GM21529 (cell line): ENCODE measurements at regions not wholly inside any gene's neighbourhood (a gene's known extent, or its start where the extent isn't known, plus 50 kb on each side); places are given as distances from the start of the nearest gene placed in this dataset.
A peak's percentile ranks its signal among the peaks of the same experiment; 100 is the strongest.

ENCODE experiments used
- ATAC-seq: cut with Tn5 transposase; IDR thresholded peaks from one replicate; pipeline ENCODE4 v1.9.1; 2021; ENCODE audit not compliant: unreplicated experiment

DNA sequence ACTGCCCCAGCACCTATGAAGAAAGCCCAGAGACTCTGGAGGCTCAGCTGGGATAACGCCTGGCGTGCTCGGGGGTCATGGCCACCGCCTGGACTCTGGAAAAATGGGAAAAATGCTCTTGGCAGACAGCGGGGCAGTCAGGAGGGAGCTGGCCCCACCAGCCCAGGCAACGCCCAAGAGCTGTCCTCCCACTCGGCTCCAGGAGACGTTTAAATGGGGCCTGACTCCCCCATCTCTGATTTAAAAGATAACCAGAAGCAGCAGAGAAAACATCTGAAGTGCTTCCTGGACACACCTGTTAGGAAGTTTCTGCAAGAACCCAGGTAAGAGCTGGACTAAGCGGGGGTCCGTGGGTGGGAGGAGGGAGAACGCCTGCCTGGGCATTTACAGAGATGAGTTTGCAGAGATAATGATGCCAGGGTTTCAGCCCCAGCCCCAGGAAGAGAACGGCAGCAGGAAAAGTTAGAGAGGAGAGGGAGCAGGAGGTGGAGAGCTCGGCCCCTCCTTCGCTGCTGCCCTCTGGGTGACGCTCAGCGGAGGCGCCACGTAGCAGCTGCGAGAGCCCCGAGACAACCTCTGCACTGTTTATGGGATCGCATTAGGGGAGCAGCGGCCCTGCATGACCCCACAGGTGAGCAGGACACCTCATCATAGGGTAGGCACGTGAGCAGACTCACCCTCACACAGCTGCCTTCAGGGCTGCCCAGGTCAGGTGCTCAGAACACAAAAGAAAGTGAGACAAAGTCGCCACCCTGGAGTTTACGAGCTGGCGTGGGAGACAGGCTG, 83.5 kb upstream of the INSIG1 start:
- no peak for ATAC-seq

DNA sequence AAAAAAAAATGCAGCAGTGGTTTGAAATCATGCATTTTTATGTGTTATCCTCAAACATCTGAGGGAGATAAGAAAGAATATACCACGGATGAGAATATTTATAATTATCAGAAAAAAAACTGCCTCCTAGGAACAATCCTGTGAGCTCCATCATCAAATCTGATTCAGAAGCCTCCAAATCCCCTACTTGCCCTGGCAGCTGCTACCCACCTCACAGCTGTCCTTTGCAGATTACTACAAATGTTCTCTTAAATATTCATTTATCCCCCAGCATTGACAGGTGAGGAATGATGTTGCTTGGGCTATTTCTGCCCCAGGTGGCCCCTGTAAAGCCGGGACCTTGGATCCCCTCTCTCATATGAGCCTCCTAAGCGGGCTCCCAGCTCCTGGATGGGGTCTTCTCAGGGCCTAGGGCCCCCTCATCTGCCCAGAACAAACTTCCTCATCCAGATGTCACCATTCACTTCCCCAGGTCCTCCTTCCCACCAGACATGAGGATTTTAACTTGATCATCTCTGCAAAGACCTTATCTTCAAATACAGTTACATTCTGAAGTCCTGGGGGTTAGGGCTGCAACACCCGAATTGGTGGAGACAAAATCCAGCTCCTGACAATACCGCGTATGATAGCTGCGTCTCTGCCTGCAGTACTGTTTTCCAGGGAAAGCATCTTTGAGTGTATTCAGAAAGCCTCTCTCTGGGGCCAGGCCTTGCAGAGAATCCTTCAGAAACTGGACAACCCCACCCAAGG, 81.9 kb upstream of the INSIG1 start:
- no peak for ATAC-seq

DNA sequence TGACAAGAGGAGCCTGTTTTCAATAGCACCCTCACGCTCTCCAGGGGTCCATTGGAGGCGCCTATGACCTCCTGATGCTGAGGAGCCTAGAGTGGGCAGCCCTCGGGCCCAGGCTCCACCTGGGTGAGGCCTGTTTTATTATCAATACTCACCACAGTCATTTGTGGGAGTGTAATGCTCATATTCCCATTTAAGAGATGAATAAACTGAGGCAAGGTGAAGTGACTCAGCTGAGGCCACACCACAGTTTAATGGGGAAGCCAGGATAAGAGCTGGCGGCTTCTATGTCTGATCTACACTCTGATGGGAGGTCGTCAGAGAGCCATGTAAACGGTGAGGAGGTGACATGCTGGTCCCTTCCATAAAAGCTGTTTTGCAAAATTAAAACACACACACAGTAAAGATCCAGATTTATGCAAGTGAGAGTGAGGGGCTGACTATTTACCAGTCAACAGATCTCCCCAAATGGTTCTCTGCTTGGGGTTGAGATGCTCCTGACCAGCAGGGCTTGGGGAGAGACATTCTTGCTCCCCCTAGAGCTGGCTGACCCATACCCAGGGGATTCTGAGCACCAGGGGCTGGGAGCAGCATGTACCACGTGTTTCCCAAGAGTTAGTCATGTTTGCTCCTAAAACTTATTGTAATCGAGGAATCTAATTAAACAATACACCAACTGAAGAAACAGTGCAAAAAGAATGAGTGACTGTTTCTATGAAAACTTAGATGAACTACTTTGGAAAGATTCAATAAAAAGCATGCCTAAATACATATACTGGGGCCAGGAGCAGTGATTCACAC, 81.0 kb upstream of the INSIG1 start:
- no peak for ATAC-seq

DNA sequence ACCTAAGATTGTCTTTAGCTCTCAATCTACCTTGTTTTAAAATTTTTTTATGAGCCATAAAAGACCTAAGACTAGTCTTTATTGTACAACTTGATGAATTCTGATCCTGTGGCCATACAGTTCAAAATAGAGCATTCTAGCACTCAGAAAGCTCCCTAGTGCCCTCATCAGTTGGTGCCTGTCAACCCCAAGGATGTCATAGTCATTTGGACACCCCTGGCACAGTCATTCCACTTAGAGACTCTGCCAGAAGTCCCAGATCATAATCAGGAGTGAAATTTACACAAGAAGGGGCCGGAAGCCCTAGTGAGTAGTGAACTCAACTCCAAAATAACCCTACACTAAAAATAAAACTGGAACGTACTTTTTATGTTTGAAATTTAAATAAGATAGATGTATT, 80.0 kb upstream of the INSIG1 start:
- ATAC-seq, result peak; percentile 61

DNA sequence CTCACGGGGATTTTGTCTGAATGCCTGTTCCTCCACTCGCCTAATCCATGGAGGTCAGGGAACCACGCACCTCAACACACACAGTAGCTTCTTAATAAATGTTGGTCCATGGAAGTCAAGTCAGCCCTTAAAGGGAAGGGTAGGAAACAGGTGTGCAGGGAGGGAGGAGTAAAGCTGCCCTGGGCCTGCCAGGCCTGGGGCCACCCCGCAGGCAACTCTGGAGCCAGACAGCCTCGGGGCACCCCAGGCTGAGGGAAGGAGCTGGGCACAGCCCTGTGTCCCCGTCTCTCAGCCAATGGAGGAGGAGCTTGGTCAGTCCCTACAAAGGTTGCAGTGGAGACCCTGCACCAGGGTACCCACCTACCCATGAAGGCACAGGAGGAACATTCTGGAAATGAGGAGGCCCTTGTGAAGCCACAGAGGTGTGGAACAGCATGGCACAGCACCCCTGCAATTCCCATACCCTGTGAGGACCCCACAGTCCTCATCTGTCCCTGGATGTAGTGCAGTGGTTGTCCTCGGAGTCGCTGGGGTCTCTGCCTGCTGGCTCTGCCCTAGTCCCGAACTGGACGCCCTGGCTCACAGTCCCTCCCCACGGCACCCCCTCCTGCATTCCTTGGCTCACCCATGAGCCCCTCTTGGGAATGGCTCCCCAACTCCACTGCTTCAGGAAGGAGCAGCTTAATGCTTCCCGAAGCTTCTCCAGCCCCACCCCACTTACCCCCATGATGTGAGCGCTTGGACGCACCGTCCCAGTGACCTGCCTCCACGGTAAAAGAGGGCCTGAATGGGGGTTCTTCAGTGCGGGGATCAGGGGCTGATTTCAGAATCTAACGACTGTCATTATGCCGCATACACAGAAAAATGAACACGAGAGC, 79.2 kb upstream of the INSIG1 start:
- no peak for ATAC-seq

DNA sequence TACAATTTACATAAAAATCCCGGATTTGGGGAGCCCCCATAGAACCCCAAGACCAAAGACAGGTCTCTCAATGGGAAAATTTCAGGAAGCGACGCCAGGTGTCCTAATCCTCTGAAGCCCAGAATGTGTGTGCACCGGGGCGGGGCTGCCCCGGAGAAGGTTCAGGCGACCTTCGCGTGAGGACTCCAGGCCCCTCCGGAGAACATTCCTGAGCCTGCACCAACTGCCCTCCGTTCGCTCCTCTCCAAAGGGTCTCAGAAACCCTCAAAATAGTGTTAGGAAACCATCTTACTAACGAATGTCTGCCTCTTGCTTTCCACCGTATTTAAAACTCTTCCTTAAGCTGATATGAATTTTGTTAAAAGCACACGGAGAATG, 78.5 kb upstream of the INSIG1 start:
- ATAC-seq, result no peak

DNA sequence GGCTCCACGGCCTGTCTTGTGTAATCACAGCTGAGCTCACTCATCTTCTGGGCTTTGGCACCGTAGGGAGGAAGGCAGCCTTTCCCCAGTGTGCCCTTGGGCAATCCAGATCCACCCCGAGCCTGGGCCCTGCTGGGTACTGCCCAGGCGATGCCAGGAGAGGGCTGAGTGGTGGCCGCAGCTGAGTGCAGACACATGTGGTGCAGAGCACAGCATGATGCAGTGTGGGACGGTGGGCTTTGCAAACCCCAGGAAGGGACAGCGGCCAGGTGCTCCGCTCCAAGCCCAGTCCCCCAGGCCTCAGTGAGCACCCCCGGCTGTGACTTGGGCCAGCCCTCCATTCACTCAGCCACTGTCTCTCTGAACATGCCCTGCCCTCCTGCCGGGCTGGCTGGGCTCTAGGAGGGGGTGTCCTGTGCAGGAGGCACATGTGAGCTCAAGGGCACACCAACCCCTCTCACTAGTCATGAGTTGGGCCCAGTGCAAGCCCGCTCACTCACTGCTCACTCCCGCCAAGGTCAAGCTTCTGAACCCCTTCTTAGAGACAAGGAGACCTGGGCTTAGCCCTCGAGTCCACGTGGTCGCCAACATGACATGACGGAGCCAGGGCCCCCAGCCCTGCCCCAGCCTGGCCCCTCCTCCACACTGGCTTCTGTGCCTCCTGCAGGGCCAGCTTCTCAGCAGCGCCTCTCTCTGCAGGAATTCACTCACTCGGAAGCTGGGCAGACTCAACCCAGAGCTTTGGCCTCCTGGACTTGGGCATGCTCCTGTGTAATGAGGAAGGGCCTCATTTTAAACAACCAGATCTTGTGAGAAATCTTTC, 77.5 kb upstream of the INSIG1 start:
- ATAC-seq, result no peak

DNA sequence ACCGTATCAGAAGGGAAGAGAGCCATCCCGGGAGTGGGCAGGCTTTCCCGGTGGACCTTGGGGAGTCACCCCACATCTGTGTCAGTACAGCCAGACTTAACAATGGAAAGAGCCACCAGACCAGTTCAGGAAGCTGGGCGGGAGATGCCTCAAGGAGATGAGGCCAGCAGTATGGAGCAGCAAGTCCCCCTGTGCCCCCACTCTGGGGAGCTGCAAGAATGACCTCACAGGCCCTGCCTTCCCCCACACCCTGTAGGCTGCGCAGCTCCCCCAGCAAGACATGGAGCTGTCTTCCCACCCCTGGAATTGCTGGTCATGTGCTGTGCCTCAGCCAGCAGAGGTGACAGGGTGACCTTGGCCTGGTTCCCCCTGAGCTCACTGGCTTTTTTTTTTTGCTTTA, 76.8 kb upstream of the INSIG1 start:
- no peak for ATAC-seq

DNA sequence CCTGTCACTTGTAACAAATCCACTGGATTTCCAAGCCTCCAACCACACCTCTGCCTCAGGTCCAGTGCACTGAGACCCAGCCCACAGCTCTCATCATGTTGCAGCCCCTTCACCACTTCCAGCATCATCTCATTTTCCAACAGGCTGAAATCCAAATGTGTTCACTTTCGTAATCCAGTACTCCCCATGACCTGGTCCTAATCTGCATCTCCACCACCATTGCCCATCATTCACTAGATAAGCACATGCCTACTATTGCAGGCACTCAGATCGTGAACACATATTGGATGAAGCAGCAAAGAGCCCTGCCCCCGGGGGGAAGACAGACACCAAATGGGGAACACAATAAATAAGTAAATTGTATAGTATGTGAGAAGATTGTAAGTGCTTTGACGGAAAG, 76.1 kb upstream of the INSIG1 start:
- ATAC-seq, result no peak

DNA sequence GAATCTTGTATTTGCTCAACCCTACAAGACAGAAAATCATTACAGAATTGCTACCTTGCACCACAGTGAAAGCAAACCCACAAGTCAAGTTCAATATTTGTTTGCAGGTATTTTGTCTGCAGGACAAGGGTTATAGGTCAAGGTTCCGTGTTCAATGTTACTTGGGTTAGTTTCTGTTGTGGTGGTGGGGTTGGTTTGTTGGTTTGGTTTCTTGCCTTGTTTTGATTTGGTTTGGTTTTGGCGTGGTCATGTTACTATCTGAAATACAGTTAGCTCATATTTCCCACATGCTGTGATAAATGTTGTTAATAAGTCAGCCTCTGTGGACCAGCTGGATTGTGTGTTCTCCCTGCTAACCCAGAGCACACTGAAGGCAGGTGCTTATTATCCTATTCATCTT, 75.6 kb upstream of the INSIG1 start:
- ATAC-seq, result no peak

DNA sequence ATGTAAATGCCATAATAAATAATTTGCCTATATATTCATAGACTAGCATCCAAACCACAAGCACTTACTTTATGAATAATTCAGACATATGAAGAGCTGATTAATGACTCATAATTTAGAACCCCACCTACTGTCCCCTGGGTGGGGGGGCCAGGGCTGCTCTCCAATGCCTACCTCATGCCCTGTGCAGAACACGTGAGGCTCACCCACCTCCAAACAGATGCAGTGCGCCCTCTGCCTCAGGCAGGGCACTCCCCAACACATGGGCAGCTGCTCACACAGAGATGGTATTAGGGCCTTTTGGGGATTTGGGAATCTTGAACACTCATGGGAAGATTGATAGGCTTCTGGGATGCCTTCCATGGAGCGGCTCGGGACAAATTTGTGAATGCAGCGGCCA, 75.1 kb upstream of the INSIG1 start:
- no peak for ATAC-seq

DNA sequence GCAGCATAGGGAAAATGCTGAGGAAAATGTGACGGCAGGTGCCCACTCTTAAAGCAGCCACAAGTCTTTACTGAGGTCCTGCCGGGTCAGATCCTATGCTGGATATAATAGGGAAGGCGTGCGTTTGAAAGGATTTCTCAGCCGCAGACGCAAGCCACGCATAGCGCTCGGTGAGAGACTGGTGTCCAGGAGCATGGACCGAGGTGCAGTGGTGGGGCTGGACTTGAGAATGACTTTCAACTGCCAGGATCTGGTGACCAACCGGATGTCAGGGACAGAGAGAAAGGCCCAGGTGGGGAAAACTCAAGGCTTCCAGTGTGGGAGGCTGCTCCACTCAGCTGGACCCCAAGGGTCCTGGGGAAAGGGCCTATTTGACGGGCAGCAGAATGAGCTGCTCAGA, 74.7 kb upstream of the INSIG1 start:
- no peak for ATAC-seq

DNA sequence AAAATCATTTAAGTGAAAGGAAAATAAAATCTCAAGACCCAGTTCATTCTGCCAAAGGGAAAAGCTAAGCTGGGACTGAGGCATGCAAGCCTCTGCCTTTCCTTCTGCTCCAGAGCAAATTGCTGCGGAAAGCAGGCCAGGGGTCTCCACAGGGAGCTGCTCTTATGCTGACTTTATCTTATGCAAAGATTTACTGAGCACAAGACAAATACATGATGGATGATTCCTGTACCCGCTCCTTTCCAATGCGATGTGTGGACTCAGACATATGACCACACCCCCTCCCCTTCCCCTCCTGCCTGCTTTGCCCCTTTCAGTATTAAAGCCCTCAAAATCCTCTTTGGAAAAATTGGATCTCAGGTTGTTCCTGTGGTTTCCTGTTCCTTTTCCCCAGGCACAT, 74.2 kb upstream of the INSIG1 start:
- ATAC-seq, result no peak

DNA sequence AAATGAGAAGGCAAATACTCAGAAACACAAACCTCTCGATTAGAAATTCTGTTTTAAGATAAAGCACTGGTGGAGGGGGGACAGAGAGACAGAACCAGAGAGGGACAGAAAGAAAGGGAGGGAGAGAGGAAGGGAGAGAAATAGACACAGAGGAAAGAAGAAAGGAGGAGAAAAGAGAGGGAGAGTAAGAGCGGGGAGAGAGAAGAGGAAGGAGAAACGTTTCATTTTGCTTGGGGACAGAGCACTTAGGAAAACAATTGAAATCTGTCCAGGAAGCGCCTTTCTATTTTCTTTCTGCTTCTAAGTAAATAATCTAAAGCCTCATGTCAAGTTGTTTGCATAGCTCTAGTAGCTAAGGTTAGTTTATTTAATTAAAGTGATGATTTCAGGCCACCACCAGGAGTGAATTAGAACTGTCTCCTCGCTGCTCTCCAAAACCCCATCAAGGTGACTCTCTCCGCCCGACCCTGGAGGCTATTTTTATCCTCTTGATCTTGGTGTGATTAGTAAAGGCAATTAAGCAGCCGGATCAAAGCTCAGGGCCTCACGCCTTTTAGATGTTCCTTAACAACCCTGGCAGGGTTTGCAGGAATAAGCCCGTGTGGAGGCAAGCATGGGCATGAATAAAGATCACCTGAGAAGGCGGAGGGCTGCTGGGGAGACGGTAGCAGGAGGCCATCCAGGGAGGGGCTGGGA, 73.4 kb upstream of the INSIG1 start:
- no peak for ATAC-seq

DNA sequence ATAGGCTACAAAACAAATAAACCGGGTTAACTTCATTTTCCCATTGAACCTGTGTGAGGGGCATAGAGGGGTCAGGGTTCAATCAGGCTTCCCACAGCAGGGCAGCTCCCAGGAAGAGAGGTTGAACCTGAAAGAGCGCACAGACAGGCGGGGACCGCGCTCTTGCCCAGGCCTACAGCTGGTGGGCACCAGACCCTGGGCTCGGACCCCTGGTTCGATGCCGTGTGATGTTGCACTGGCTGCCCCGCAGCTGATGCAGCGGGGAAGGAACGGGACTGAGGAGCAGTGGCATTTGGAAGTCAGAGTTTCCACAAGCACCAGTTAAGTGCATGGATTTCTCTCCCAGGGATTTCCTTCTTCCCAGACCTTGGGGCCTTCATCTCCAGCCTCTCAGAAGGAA, 72.6 kb upstream of the INSIG1 start:
- ATAC-seq, result no peak

DNA sequence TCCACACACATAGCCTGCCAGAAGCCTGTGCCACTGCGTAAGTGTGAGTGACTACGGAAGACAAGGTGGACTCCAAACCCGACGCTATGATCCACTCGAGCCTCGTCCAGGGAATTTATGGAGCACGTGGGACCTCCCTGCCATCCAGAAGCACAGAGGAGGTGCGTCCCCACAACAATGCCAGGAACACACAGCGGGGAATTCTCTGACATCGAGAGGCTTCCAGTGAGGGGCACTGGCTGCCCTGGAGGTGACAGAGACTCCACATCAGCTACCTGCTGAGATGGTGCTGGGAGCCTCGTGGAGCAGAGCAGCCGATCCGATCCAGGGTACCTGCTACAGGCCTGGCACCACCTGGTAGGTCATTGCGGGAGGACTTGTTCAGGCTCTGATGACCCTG, 72.2 kb upstream of the INSIG1 start:
- no peak for ATAC-seq

DNA sequence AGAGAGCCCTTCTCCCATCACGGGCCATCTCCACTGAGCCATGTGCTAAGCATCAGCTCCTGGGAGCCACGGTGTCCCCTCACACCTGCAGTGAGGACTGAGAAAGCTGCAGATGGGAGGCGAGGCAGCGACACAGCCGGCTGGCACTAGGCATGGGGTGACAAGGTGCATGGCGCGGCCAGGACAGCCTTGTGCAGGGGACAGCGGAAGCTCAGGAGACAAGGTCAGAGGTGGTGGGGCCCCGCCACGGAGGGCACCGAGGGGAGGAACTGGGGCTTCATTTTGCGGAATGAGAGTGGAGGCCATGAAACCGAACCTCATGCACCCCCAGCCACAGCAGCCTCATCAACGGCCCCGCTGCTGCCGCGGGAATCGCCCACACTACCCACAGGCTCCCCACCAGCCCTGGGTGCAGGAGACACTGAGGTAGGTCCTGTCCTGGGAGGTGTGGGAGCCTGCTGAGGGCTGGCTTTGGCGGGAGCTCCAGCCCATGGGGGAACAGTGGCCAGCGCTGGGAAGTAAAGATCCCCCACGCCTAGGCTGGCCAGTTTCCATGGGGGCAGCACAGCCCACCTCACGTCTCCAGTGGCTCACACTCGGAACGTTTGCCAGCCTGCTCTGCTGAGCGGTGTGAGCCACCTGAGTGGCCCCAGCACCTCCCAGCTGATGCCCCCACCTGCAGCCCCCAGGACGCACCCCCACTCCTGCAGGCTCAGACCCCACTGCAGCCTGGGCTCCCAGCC, 71.2 kb upstream of the INSIG1 start:
- ATAC-seq, result no peak

DNA sequence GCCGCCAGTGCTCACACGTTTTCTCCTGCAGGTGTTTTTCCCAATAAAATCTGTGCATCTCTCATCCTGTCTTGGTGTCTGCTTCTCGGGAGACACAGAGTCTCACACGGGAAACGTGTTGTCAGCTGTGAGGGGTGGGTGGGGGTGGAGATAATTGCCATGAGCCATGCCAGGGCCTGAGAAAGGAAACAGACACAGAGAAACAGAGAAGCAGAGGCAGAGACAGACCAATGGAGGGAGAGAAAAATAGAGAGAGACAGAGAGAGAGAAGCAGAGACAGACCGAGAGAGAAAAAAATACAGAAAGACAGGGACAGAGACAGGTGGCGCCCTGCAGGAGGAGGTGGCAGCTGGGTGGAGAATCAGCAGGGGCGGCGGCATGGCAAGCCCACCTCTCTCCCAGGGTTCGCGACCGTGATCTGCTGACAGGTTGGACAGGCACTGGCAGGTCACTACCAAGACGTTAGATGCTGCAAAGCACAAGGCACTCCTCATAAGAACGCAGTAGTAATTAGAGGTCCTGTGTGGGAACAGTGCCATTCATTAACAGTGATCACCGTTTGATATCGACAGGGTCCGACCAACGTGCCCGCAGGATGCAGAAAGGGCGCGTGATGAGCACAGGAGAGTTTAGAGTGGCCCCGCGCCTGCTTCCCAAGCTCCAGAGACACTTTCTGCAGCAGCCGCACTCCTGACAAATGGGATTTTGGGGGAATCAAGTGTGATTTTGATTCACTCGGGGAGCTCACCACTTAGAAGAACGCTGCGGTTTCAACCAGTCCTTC, 70.5 kb upstream of the INSIG1 start:
- ATAC-seq, result no peak
